ENCODE measurements at regions not wholly inside any gene's neighbourhood (a gene's known extent, or its start where the extent isn't known, plus 50 kb on each side); places are given as distances from the start of the nearest gene placed in this dataset.

GRCh38 chr1:34425046-34425445, 248.3 kb downstream of the C1orf94 start:
- no peak for TF ChIP-seq POLR2A (IDR thresholded peaks at IDR 0.05)
- TF ChIP-seq CTCF (IDR thresholded peaks at IDR 0.05), result no peak

Measured in lower leg skin (tissue), 3 donors.